ENCODE measurements at regions not wholly inside any gene's neighbourhood (a gene's known extent, or its start where the extent isn't known, plus 50 kb on each side); places are given as distances from the start of the nearest gene placed in this dataset.

- TF ChIP-seq, protein P1, sequence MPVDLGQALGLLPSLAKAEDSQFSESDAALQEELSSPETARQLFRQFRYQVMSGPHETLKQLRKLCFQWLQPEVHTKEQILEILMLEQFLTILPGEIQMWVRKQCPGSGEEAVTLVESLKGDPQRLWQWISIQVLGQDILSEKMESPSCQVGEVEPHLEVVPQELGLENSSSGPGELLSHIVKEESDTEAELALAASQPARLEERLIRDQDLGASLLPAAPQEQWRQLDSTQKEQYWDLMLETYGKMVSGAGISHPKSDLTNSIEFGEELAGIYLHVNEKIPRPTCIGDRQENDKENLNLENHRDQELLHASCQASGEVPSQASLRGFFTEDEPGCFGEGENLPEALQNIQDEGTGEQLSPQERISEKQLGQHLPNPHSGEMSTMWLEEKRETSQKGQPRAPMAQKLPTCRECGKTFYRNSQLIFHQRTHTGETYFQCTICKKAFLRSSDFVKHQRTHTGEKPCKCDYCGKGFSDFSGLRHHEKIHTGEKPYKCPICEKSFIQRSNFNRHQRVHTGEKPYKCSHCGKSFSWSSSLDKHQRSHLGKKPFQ (CRISPR knock-in tag; IDR thresholded peaks at IDR 0.05; ENCODE audit: insufficient replicate concordance), result no peak
- no peak for TF ChIP-seq ZNF691 (CRISPR knock-in tag; IDR thresholded peaks at IDR 0.05; ENCODE audit: borderline replicate concordance, low read depth)
Observed at GRCh38 chr5:120255214-120255613, 208.9 kb upstream of the PRR16 start (continued).

GRCh38 chr5:120256376-120256775 is 207.7 kb upstream of the PRR16 start:
- in situ Hi-C loops (cut with HindIII; ENCODE audit: extremely low pct_ligation_motif_present, low pct_unique_long_range_greater_than_20kb), result no loop called here
- H3K4me2 ChIP-seq (ENCODE audit: low read depth, low read length), result no peak overlapping the region
- WGBS (ENCODE audit: low lambda C conversion rate), result 2% methylated on average over 1 of the region's 1 CpG
- no peak overlapping the region for H3K4me3 ChIP-seq (replicated peaks in 1 of 3; ENCODE audit: insufficient read depth in 1 of 3, low read depth in 2 of 3, low read length in 3 of 3)
- DNase-seq (ENCODE audit: low spot score) (no peak), ATAC-seq (no peak), FAIRE-seq (no peak)
- no peaks in the 10 kb centered on the region for H4K20me1 ChIP-seq (ENCODE audit: insufficient read depth, low read length)
- H3K27me3 ChIP-seq (ENCODE audit: control insufficient read depth in 1 of 2, insufficient read depth in 2 of 2, low read length in 2 of 2), result no peaks in the 10 kb centered on the region
- no peaks in the 10 kb centered on the region for H3K79me2 ChIP-seq (ENCODE audit: insufficient read depth, low read length)
- BruUV-seq (replicated peaks), result no TSS peak
- ChIA-PET CTCF (ENCODE audit: low intra/inter-chr PET ratio, low total read pairs) (no interaction called here), POLR2A (no interaction called here)
- H3K9ac ChIP-seq (ENCODE audit: insufficient read depth, low read depth, low read length), result no peak overlapping the region
- H3K4me1 ChIP-seq (ENCODE audit: insufficient read depth, low read length), result no peaks in the 10 kb centered on the region
- H2AFZ ChIP-seq (ENCODE audit: low read length), result no peak overlapping the region
- intact Hi-C loops (cut with micrococcal nuclease; ENCODE audit: unreplicated experiment), result no loop called here
- no peaks in the 10 kb centered on the region for H3K9me3 ChIP-seq (ENCODE audit: low read length)
- H3K36me3 ChIP-seq (replicated peaks in 1 of 2; ENCODE audit: control insufficient read depth in 1 of 2, insufficient read depth in 2 of 2, low read length in 2 of 2), result no peaks in the 10 kb centered on the region
- TF ChIP-seq ATF7 (IDR thresholded peaks at IDR 0.05) (no peak), ATF7 (CRISPR knock-in tag; IDR thresholded peaks at IDR 0.05) (no peak), CEBPB (IDR thresholded peaks at IDR 0.05; ENCODE audit: borderline replicate concordance, low read depth, low read length) (peak; percentile 27; the same call in 1 of the 2 replicates), NFE2L2 (IDR thresholded peaks at IDR 0.05; ENCODE audit: low read length) (no peak), SOX6 (IDR thresholded peaks at IDR 0.05) (no peak), SOX6 (CRISPR knock-in tag; IDR thresholded peaks at IDR 0.05) (no peak), ZNF101 (CRISPR knock-in tag; IDR thresholded peaks at IDR 0.05; ENCODE audit: borderline replicate concordance, low read depth) (no peak), ATF4 (CRISPR knock-in tag; IDR thresholded peaks at IDR 0.05) (no peak)
- H3K27ac ChIP-seq (ENCODE audit: extremely low read length, insufficient read depth, low read length), result no peak overlapping the region

All from HepG2 (cell line).